ENCODE measurements at regions not wholly inside any gene's neighbourhood (a gene's known extent, or its start where the extent isn't known, plus 50 kb on each side); places are given as distances from the start of the nearest gene placed in this dataset.

DNA sequence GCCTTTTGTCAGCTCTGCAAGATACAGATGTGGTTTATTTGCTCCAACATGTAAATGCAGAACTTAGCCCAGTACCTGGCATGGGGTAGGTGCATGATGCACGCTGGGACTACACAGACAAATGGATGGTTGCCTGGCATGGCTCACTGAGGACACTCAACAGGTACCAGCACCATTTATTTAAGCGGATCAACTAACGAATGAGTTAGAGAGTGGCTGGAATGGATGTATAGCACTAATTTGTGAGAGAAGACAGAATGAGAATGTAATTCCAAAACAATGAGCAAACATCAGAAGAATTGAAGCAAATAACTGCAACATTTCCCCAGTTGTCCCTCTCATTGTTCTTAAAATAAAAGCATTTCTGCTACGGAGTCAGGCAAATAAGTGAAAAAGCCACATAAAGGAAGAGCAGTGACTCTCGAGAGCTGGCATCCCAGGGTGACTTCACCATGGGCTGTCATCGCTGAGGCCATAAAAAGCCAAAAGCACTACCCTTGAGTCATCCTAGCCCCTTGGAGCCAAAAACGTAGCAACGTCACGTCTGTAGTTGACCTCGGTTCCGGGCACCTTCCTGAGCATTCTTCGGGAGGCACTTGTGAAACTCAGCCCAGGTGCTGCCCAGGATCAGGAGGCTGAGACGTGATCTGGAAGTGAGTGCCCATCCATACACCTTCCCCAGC is 290.3 kb downstream of the NSG2 start:
- DNase-seq (ENCODE audit: low read depth in 2 of 2), result no peak

DNA sequence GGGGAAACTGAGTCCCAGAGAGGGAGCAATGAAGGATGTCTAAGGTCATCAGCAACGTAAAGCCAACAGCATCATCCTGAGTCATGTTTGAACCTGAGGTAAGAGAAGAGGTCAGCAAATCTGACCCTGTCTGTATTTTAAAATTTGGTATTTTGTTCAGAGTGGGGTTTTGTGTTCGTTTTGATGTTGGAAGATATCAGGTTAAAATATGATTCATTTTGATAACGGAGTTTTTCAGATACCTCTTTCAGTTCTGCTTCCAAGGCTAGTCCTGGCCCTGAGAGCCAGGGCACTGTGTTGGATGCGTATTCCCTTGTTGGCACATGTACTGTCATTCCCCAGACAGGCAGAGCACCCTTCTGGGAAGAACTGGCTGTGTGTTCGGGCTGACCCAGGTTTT is 291.0 kb downstream of the NSG2 start:
- no peak for DNase-seq (ENCODE audit: low read depth in 2 of 2)

DNA sequence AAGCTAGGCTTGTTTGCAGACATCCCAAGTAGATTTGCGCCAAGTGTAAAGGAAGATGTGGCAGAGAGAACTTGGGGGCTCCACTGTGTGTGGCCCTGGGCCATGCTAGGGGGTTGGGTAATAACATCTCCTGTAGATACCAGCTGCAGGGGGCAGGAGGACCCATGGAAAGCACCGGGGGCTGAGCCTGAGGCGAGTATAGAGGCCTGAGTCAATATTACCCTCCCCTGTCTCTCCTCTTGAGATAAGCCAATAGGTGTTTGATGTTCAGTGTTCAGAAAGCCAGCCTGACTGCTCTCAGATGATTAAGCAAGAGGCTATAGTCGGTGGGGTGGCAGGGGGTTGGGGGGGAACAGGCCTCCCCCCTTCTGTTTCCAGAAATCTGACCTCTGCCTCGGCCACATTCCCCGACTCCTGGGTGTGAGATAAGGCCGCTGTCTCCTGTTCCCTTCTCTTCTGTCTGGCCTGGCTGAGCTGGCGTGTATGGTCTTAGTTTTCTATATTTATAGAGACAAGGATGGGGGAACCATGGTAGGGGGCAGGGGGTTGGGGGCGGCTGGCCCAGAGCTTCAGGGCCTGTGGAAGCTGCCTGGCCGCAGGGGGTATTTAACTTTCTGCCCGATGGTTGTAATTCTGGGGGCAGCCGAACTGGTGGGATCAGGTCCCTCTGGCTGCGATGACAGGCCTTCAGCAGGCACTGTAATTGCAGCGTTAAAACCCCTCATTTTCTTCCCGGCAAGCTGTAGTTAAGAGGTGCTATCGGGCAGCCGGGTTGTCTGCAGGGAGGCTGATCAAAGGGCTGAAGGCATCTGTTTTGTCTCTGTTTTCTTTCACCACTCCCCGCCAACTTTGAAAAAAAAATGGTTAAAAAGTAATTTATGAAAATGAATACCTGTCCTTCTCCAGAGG is 292.0 kb downstream of the NSG2 start:
- DNase-seq (ENCODE audit: low read depth in 2 of 2), result no peak

DNA sequence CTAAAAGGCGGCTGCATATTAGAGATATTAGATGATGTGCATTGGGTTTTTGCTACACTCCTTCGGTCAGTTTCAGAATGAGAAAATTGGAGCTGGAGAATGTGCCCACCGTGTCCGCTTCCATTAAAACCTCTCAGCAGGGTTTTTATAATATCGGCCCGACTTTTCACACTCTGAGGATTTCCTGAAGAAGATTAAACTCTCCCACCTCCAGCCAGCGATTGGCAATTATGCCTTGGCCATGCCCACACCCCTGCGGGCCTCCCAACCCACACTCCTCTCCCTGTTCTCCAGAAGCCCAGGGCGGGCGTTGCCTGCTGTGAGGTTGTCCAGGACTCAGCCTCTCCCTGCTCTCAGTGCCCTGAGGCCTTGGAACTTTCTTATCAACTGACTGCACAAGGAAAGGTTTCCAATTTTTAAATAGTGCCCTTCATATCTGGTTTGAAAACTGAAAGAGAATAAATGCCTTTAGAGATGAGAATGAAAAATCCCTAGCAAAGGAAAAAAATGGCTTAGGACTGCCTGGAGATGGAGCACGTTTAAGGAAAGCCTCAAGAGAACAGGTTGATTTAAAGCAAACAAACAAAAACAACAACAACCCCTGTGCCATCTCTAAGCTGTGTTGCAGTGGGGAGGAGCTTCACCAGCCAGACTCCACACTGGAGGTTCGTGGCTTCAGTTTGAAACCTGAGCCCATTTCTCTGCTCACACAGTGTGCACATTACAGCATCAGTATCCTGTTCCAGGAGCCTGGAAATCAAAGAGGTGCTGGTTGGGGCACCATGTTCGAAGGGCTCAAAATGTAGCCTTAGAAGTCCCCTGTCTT is 292.9 kb downstream of the NSG2 start:
- no peak for DNase-seq (ENCODE audit: low read depth in 2 of 2)

DNA sequence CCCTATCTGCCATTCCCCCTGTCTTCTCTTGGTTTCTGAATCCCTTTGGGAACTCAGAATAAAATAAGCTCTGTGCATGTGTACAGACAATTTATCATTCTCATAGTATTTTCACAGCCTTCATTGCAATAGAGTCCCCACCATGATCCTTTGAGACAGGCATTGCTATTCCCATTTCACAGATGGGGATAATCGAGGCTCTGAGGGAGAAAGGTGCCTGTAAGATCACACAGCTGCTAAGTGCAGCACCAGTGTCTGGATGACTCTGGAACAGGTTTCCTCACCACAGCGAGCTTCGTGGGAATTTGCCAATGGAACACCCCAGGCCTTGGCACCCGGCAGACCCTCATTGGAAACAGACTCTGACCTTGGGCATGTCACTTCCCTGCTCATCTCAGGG is 293.6 kb downstream of the NSG2 start:
- DNase-seq (ENCODE audit: low read depth in 2 of 2), result no peak

GRCh38 chr5:174340226-174340625 is 294.7 kb downstream of the NSG2 start:
- DNase-seq (ENCODE audit: low read depth in 2 of 2), result no peak

DNA sequence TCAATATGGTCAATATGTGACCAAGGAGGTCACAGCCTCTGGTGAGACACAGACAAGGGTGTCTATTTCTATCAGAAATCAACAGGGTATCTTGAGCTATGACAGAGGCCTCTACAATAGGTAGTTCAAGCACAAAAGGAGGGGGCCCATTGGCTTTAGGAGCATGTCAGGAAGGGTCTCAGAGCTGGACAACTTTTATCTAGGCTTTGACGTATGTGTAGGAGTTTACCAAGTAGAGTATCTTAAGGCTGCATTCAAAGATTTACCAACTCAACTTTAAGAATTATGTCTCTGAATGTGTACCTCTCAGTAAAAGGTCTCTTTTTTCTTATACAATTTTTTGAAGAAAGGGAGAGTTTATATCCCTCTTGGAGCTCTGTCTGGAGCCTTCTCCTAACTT is 297.2 kb downstream of the NSG2 start:
- no peak for DNase-seq (ENCODE audit: low read depth in 2 of 2)

DNA sequence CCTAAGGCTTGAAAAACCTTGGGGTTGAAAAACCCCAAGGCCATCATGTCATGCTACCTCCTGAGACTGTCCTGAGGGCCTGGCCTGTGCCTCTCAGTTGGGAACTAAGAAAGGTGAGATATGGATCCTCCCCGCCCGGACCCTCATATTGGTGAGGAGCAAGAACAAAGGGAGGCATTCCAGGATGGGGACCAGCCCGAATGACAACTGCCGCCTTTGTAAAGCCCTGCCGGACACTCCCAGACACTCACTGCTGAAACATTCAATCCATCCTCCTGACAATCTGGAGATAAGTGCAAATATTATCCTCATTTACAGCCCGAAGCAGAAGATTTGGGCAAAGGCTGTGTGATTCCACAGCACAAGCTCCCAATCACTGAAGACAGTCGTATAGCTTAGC is 298.3 kb downstream of the NSG2 start:
- DNase-seq (ENCODE audit: low read depth in 2 of 2), result no peak

DNA sequence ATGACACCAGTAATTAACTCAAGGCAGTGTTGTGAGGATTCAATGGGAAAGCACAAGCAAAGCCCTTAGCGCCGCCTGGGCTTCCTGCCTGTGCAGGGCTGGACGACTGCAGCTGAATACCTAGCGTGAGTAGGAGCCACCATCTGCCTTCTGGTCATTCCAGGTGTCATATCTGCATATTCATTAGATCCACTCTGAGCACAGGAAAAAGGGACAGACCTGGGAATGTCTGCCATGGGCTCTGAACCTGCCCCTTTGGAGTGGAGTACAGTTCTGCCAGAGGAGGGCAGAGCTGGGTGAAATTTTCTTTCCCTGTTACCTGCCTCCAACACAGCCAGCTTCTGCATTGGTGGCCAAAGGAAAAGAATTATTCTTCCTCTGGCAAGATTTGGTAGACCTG is 298.8 kb downstream of the NSG2 start:
- DNase-seq (ENCODE audit: low read depth in 2 of 2), result no peak

DNA sequence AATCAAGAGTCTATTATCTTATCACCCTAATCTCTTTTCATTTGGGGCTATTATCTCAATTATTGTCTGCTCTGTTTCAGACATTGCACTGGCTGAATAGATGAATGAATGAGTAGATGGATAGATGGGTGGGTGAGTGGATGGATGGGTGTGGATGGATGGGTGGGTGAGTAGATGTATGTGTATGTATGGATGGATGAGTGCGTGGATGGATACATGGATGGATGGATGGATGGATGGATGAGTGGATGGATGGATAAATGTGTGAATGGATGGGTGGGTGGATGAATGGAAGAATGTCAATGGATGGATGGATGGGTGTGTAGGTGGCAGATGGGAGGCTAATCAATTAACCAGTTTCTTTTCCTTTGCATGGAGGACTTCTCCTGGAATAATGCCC is 301.7 kb downstream of the NSG2 start:
- DNase-seq (ENCODE audit: low read depth in 2 of 2), result no peak

DNA sequence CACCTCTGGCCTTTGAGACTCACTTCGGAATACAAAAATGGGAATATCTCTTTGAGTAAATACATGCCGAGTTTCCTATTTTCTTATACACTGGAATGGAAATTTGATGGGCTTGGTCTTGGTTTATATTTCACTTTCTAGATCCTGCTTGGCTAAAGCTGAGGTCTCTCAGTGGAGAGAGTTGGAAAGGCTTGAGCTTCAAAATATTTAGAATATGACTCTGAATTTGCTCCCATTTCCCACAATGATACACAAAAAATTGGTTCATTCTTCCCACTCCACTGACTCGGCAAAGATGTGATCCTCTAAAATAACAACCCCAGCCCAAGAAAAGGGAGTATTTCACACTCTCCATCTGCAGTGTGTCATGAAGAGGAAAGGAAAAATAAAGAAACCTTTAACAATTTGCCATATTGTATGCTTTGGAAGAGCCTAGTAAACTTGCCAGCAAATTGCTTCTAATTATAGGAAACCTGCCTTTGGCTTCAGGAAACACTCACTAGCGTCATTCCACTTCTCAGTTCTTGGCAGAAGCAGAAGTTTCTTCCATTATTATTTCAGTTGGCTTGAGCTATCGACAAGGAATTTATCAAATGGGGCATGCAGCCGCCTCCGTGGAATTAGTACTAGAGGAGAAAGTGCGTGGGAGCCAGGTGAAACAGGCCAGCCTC is 302.9 kb downstream of the NSG2 start:
- DNase-seq (ENCODE audit: low read depth in 2 of 2), result no peak

DNA sequence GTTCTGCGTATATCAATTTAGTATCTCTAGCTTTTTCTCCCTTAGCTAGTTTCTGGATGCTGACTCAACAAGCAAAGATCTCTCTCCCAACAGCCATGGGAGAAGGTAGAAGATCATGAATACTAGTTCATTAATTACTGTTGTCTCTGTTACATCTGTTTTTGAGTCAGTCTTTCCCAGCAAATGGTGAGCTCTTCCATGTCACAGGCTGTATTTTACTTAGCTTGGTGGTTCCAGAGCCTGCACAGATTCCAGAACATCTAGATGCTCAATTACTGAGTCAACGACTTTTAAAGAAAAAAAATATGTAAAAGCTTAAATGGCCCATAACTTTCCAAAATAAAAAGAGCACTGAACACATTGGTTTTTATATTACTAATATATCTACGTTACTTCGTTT is 307.2 kb downstream of the NSG2 start:
- no peak for DNase-seq (ENCODE audit: low read depth in 2 of 2)

GRCh38 chr5:174354571-174354970 is 309.1 kb downstream of the NSG2 start:
- no peak for DNase-seq (ENCODE audit: low read depth in 2 of 2)

GRCh38 chr5:174355208-174355612 is 309.7 kb downstream of the NSG2 start:
- no peak for DNase-seq (ENCODE audit: low read depth in 2 of 2)

DNA sequence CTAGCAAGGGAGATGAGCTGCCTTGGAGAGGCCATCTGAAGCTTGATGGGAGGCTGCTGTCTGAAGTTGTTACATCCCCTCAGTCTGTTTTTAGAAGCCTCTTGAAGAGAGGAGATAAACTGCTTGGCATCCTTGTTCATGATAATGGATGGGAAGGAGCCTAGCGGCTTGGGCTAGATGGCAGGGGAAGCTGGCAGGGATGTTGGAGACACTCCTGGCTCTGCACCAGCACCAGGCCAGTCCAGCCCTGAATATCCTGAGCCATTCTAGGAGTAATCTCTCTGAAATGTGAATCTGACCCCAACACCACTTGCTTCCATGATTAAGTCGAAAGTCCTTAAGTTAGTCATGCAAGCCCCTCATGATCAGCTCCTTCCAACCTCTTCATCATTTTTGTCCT is 310.5 kb downstream of the NSG2 start:
- no peak for DNase-seq (ENCODE audit: low read depth in 2 of 2)

- no peak for DNase-seq (ENCODE audit: low read depth in 2 of 2)
Observed at GRCh38 chr5:174356536-174356935, 311.0 kb downstream of the NSG2 start.

DNA sequence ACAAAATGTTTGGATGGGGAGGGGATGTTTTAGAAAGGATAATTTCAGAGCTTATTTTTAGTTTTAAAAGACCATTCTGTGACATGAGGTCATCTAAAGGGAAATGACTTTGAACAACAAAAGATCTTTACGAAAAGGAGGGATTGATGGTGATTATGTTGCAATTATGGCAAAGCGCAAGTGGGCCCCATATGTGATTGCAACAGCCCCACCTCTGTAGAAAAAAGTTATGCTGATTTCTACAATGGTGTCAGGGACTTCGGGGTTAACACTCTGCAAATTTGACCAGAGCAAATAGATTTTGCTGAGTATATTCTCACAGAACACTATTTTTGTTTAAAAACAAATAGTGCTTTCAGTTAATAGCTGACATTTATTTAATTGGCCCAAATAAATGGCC is 312.8 kb downstream of the NSG2 start:
- no peak for DNase-seq (ENCODE audit: low read depth in 2 of 2)

DNA sequence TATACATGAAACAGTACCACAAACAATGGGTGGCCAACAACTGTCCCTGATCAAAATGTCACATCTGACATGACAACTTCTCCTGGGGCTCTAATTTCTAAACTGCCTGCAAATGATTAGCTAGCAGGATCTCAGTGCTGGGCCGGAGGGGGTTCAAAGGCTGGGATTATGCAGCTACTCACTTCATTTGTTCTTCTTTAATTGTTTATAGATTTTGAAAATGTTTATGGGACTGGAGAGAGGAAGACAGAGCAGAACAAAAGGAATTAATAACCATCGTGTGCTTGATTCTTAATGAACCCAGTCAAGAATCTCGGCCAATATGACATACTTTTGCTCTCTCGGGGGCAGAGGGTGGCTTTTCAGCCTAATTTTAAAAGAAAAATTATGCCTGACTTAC is 313.6 kb downstream of the NSG2 start:
- DNase-seq (ENCODE audit: low read depth in 2 of 2), result no peak

DNA sequence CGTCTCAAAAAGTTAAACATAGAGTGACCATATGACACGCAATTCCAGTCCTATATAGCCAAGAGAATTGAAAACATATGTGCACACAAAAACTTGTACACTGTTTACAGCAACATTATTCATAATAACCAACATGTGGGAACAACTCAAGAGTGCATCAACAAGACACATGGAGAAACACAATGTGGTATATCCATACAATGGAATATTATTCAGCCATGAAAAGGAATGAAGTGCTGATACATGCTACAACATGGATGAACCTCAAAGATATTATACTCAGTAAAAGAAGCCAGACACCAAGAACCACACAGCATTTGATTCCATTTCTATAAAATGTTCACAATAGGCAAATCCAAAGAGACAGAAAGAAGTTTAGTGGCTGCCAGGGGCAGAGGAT is 317.0 kb downstream of the NSG2 start:
- DNase-seq (ENCODE audit: low read depth in 2 of 2), result no peak

DNA sequence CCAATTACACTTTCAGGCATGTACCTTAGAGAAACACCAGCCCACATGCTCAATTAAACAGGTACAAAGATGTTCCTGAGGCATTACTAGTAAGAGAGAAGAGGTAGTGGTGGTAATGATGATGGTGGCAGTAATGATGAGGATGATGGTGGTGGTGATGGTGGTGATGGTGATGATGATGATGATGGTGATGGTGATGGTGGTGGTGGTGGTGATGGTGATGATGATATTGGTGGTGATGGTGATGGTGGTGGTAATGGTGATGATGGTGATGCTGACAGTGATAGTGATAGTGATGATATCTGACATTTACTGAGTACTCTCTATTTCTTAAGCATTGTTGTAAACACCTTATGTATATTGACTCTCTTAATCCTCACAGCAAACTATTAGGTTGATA is 318.4 kb downstream of the NSG2 start:
- no peak for DNase-seq (ENCODE audit: low read depth in 2 of 2)

- DNase-seq (ENCODE audit: low read depth in 2 of 2), result no peak
Observed at GRCh38 chr5:174364676-174365075, 319.2 kb downstream of the NSG2 start.

GRCh38 chr5:174371600-174372094 is 326.1 kb downstream of the NSG2 start:
- no peak for DNase-seq (ENCODE audit: low read depth in 2 of 2)
